Adrenal gland (tissue), 5 donors: ENCODE measurements at regions not wholly inside any gene's neighbourhood (a gene's known extent, or its start where the extent isn't known, plus 50 kb on each side); places are given as distances from the start of the nearest gene placed in this dataset.

ENCODE experiments used
- CTCF ChIP-seq, 6 experiments: fragments of 450-650 bp in 4 of 6; fragments of 200-600 bp in 2 of 6; sonication (generic) in 1 of 6; IDR thresholded peaks; 1 replicate in 5 of 6; 2 replicates in 1 of 6; pipeline versions ENCODE4 v1.5.1 to v1.8.0; 2016 to 2021; ENCODE audit warnings: antibody characterized with exemption in 6 of 6, mild to moderate bottlenecking in 2 of 6, moderate library complexity in 1 of 6
- POLR2A ChIP-seq, 2 donors: fragments of 450-650 bp; IDR thresholded peaks; one replicate each; pipeline ENCODE4 v1.6.1; 2017; ENCODE audit warnings: antibody characterized with exemption in 2 of 2, mild to moderate bottlenecking in 2 of 2, moderate library complexity in 1 of 2
- donor health status: DM: no; HTN: no; CAD: no.

GRCh38 chr1:115565353-115565752 is 76.4 kb upstream of the VANGL1 start:
- no peak for TF ChIP-seq CTCF (IDR thresholded peaks at IDR 0.05)
- TF ChIP-seq POLR2A (IDR thresholded peaks at IDR 0.05): no peak
